ES-I3 (cell line): ENCODE measurements at regions not wholly inside any gene's neighbourhood (a gene's known extent, or its start where the extent isn't known, plus 50 kb on each side); places are given as distances from the start of the nearest gene placed in this dataset.

Experiments
- H3K36me3 ChIP-seq: 2 replicates; pipeline ENCODE4 v1.6.1; 2013; ENCODE audit warnings: mild to moderate bottlenecking, low read length, control low read depth, moderate library complexity; ENCODE audit not compliant: insufficient read depth
- H3K4me1 ChIP-seq: 2 replicates; pipeline ENCODE4 v1.6.1; 2013; ENCODE audit warnings: mild to moderate bottlenecking, control low read depth, low read length; ENCODE audit not compliant: insufficient read depth
- H3K9ac ChIP-seq: 2 replicates; pipeline ENCODE4 v1.6.1; 2013; ENCODE audit warnings: low read depth, mild to moderate bottlenecking, low read length, moderate library complexity
- H3K9me3 ChIP-seq: 2 replicates; pipeline ENCODE4 v1.6.1; 2013; ENCODE audit warnings: mild to moderate bottlenecking, low read length, moderate library complexity; ENCODE audit not compliant: control insufficient read depth, insufficient read depth

GRCh38 chr3:64349551-64349950, 124.3 kb upstream of the PRICKLE2 start:
- no peak overlapping the region for H3K9ac ChIP-seq
- no peaks in the 10 kb centered on the region for H3K9me3 ChIP-seq
- no peaks in the 10 kb centered on the region for H3K36me3 ChIP-seq
- H3K4me1 ChIP-seq = peaks cover 29% of the 10 kb centered on the region

GRCh38 chr3:64345371-64345770, 120.1 kb upstream of the PRICKLE2 start:
- Histone ChIP-seq H3K9ac (no peak overlapping the region), H3K4me1 (peaks cover 58% of the 10 kb centered on the region), H3K36me3 (no peaks in the 10 kb centered on the region), H3K9me3 (no peaks in the 10 kb centered on the region)

GRCh38 chr3:64344721-64345207, 119.5 kb upstream of the PRICKLE2 start:
- no peaks in the 10 kb centered on the region for H3K9me3 ChIP-seq
- peaks cover 59% of the 10 kb centered on the region for H3K4me1 ChIP-seq
- no peak overlapping the region for H3K9ac ChIP-seq
- no peaks in the 10 kb centered on the region for H3K36me3 ChIP-seq

GRCh38 chr3:64343689-64344430, 118.6 kb upstream of the PRICKLE2 start:
- Histone ChIP-seq H3K36me3 (no peaks in the 10 kb centered on the region), H3K9me3 (no peaks in the 10 kb centered on the region), H3K9ac (no peak overlapping the region), H3K4me1 (peaks cover 59% of the 10 kb centered on the region)

GRCh38 chr3:64342940-64343688, 117.8 kb upstream of the PRICKLE2 start:
- Histone ChIP-seq H3K36me3 (no peaks in the 10 kb centered on the region), H3K9me3 (no peaks in the 10 kb centered on the region), H3K4me1 (peaks cover 59% of the 10 kb centered on the region), H3K9ac (no peak overlapping the region)

GRCh38 chr3:64341296-64341695, 116.0 kb upstream of the PRICKLE2 start:
- no peaks in the 10 kb centered on the region for H3K9me3 ChIP-seq
- no peak overlapping the region for H3K9ac ChIP-seq
- H3K36me3 ChIP-seq = no peaks in the 10 kb centered on the region
- H3K4me1 ChIP-seq = peaks cover 59% of the 10 kb centered on the region

GRCh38 chr3:64340641-64341101, 115.4 kb upstream of the PRICKLE2 start:
- Histone ChIP-seq H3K9me3 (no peaks in the 10 kb centered on the region), H3K4me1 (peaks cover 55% of the 10 kb centered on the region), H3K36me3 (no peaks in the 10 kb centered on the region), H3K9ac (no peak overlapping the region)

GRCh38 chr3:64336488-64336887, 111.2 kb upstream of the PRICKLE2 start:
- Histone ChIP-seq H3K9ac (no peak overlapping the region), H3K9me3 (no peaks in the 10 kb centered on the region), H3K4me1 (peaks cover 14% of the 10 kb centered on the region), H3K36me3 (no peaks in the 10 kb centered on the region)

- no peaks in the 10 kb centered on the region for H3K4me1 ChIP-seq
- H3K9me3 ChIP-seq = no peaks in the 10 kb centered on the region
- H3K9ac ChIP-seq = no peak overlapping the region
- no peaks in the 10 kb centered on the region for H3K36me3 ChIP-seq
Observed at GRCh38 chr3:64332459-64333350, 107.4 kb upstream of the PRICKLE2 start.

- Histone ChIP-seq H3K9me3 (no peaks in the 10 kb centered on the region), H3K9ac (no peak overlapping the region), H3K4me1 (no peaks in the 10 kb centered on the region), H3K36me3 (no peaks in the 10 kb centered on the region)
Observed at GRCh38 chr3:64331605-64332004, 106.3 kb upstream of the PRICKLE2 start.

GRCh38 chr3:64329037-64329436, 103.8 kb upstream of the PRICKLE2 start:
- Histone ChIP-seq H3K36me3 (no peaks in the 10 kb centered on the region), H3K4me1 (no peaks in the 10 kb centered on the region), H3K9ac (no peak overlapping the region), H3K9me3 (no peaks in the 10 kb centered on the region)

- Histone ChIP-seq H3K4me1 (peaks cover 5% of the 10 kb centered on the region), H3K9ac (no peak overlapping the region), H3K9me3 (no peaks in the 10 kb centered on the region), H3K36me3 (no peaks in the 10 kb centered on the region)
Observed at GRCh38 chr3:64327100-64327804, 102.0 kb upstream of the PRICKLE2 start.

- H3K4me1 ChIP-seq = peaks cover 28% of the 10 kb centered on the region
- H3K9me3 ChIP-seq = no peaks in the 10 kb centered on the region
- no peaks in the 10 kb centered on the region for H3K36me3 ChIP-seq
- H3K9ac ChIP-seq = no peak overlapping the region
Observed at GRCh38 chr3:64321747-64322146, 96.5 kb upstream of the PRICKLE2 start.

GRCh38 chr3:64319391-64319790, 94.1 kb upstream of the PRICKLE2 start:
- H3K9ac ChIP-seq = no peak overlapping the region
- H3K36me3 ChIP-seq = no peaks in the 10 kb centered on the region
- peaks cover 28% of the 10 kb centered on the region for H3K4me1 ChIP-seq
- H3K9me3 ChIP-seq = no peaks in the 10 kb centered on the region
